Fibroblast of the aortic adventitia (primary cell): ENCODE measurements at regions not wholly inside any gene's neighbourhood (a gene's known extent, or its start where the extent isn't known, plus 50 kb on each side); places are given as distances from the start of the nearest gene placed in this dataset.

Experiments
- DNase-seq: peaks from one replicate; pipeline ENCODE4 v3.0.0-alpha.2; 2010; ENCODE audit warnings: low read depth
- H3K4me3 ChIP-seq: 2 replicates; pipeline ENCODE4 v1.5.1; 2011; ENCODE audit warnings: low read depth, mild to moderate bottlenecking, control low read depth, low read length, moderate library complexity
- CTCF ChIP-seq: IDR thresholded peaks from 2 replicates; pipeline ENCODE4 v1.5.1; 2011; ENCODE audit warnings: mild to moderate bottlenecking, low read length, control low read depth, inconsistent platforms; ENCODE audit not compliant: insufficient read depth

GRCh38 chr6:112660626-112661025 is 313.5 kb downstream of the RFPL4B start:
- H3K4me3 ChIP-seq, result no peak overlapping the region
- TF ChIP-seq CTCF, result no peak
- DNase-seq, result no peak

GRCh38 chr6:112663698-112664097 is 316.6 kb downstream of the RFPL4B start:
- no peak for TF ChIP-seq CTCF
- DNase-seq, result peak; percentile 8
- H3K4me3 ChIP-seq, result no peak overlapping the region

GRCh38 chr6:112665114-112665513 is 318.0 kb downstream of the RFPL4B start:
- peak; percentile 62 for DNase-seq
- no peak for TF ChIP-seq CTCF
- H3K4me3 ChIP-seq, result no peak overlapping the region

- DNase-seq, result peak; percentile 10
- no peak for TF ChIP-seq CTCF
- no peak overlapping the region for H3K4me3 ChIP-seq
These were observed 318.7 kb downstream of the RFPL4B start for GRCh38 chr6:112665815-112666214.

- TF ChIP-seq CTCF, result no peak
- H3K4me3 ChIP-seq, result no peak overlapping the region
- DNase-seq, result no peak
These were observed 320.3 kb downstream of the RFPL4B start for GRCh38 chr6:112667427-112667826.

- no peak overlapping the region for H3K4me3 ChIP-seq
- DNase-seq, result peak; percentile 15
- no peak for TF ChIP-seq CTCF
These were observed 333.0 kb downstream of the RFPL4B start for GRCh38 chr6:112680091-112680490.

GRCh38 chr6:112682071-112682470 is 334.9 kb downstream of the RFPL4B start:
- no peak for DNase-seq
- TF ChIP-seq CTCF, result no peak
- H3K4me3 ChIP-seq, result no peak overlapping the region
